Fibroblast of lung (primary cell): ENCODE measurements at regions not wholly inside any gene's neighbourhood (a gene's known extent, or its start where the extent isn't known, plus 50 kb on each side); places are given as distances from the start of the nearest gene placed in this dataset.

ENCODE experiments used
- DNase-seq, 2 donors: peaks; one replicate each; pipeline versions ENCODE4 v3.0.0 to v3.0.0-alpha.2; 2010; ENCODE audit warnings: low read depth in 2 of 2
- H2AFZ ChIP-seq: 2 replicates; pipeline ENCODE4 v1.5.1; 2012; ENCODE audit warnings: low read length, control low read depth, inconsistent platforms
- H3K27ac ChIP-seq: 2 replicates; pipeline ENCODE4 v1.5.1; 2011; ENCODE audit warnings: low read length, control low read depth; ENCODE audit not compliant: insufficient read depth
- H3K27me3 ChIP-seq: 2 replicates; pipeline ENCODE4 v1.5.1; 2011; ENCODE audit warnings: mild to moderate bottlenecking, low read length; ENCODE audit not compliant: control insufficient read depth, insufficient read depth
- H3K36me3 ChIP-seq: 2 replicates; pipeline ENCODE4 v1.5.1; 2011; ENCODE audit warnings: low read length; ENCODE audit not compliant: control insufficient read depth, insufficient read depth
- H3K4me1 ChIP-seq: 2 replicates; pipeline ENCODE4 v1.5.1; 2011; ENCODE audit warnings: low read length; ENCODE audit not compliant: control insufficient read depth, insufficient read depth; ENCODE audit errors: extremely low read depth
- H3K4me2 ChIP-seq: 2 replicates; pipeline ENCODE4 v1.5.1; 2011; ENCODE audit warnings: low read length, control low read depth; ENCODE audit not compliant: insufficient read depth; ENCODE audit errors: extremely low read depth
- H3K4me3 ChIP-seq, 4 experiments: fragments of 200-600 bp in 1 of 4; sonication (generic) in 1 of 4; replicated peaks in 1 of 4; 2 replicates each; pipeline ENCODE4 v1.5.1; 2011 to 2016; ENCODE audit warnings: low read length in 4 of 4, low read depth in 3 of 4, mild to moderate bottlenecking in 3 of 4, control low read depth in 2 of 4, inconsistent platforms in 1 of 4, mixed read lengths in 1 of 4; ENCODE audit not compliant: insufficient read depth in 1 of 4; ENCODE audit errors: control extremely low read depth in 1 of 4
- H3K79me2 ChIP-seq: 2 replicates; pipeline ENCODE4 v1.5.1; 2012; ENCODE audit warnings: mild to moderate bottlenecking, low read length, inconsistent platforms; ENCODE audit not compliant: control insufficient read depth, insufficient read depth
- H3K9ac ChIP-seq: 2 replicates; pipeline ENCODE4 v1.5.1; 2011; ENCODE audit warnings: mild to moderate bottlenecking, low read length, control low read depth; ENCODE audit not compliant: insufficient read depth
- H3K9me3 ChIP-seq: 2 replicates; pipeline ENCODE4 v1.5.1; 2012; ENCODE audit warnings: low read depth, low read length; ENCODE audit not compliant: control insufficient read depth, insufficient read depth
- H4K20me1 ChIP-seq: 2 replicates; pipeline ENCODE4 v1.5.1; 2011; ENCODE audit warnings: low read length; ENCODE audit not compliant: control insufficient read depth, insufficient read depth; ENCODE audit errors: extremely low read depth
- EZH2 ChIP-seq: IDR thresholded peaks from 2 replicates; pipeline ENCODE4 v1.5.1; 2012; ENCODE audit warnings: low read length, control low read depth, mild to moderate bottlenecking; ENCODE audit errors: missing control alignments
- TF ChIP-seq, protein P1 (sequence below), 2 donors: IDR thresholded peaks in 1 of 2; conservative IDR thresholded peaks in 1 of 2; 1 replicate in 1 of 2; 2 replicates in 1 of 2; pipeline ENCODE4 v1.5.1; 2011 to 2012; ENCODE audit warnings: low read length in 2 of 2, control low read depth in 1 of 2, inconsistent platforms in 1 of 2, low read depth in 1 of 2, mild to moderate bottlenecking in 1 of 2

DNA sequence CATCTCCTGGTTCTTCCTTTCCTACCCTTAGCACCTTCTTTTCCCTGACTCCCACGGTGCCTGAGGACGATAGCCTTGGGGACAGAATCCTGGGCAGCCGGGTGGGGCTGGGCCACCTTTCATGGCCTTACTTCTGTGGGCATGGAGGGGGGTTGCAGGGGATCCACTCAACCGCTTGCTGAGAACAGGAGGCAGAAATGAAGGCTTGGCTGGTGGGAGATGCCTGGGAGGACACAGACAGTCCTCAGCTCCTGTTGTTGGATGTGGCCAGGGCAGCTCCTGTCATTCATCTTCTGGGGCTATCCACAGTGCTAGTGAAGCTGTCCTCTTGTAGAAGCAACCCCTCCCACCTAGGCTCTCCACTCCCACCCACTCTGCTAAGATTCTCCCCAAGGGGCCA is 95.5 kb upstream of the CELF4 start:
- Histone ChIP-seq H3K4me1 (no peaks in the 10 kb centered on the region), H2AFZ (no peak overlapping the region), H3K27me3 (no peaks in the 10 kb centered on the region), H3K4me3 (no peak overlapping the region), H3K9me3 (no peaks in the 10 kb centered on the region), H3K27ac (no peak overlapping the region), H3K9ac (no peak overlapping the region), H3K4me2 (no peak overlapping the region), H3K79me2 (no peaks in the 10 kb centered on the region), H3K36me3 (no peaks in the 10 kb centered on the region), H4K20me1 (no peaks in the 10 kb centered on the region)
- no peak for TF ChIP-seq EZH2
- TF ChIP-seq, protein P1, sequence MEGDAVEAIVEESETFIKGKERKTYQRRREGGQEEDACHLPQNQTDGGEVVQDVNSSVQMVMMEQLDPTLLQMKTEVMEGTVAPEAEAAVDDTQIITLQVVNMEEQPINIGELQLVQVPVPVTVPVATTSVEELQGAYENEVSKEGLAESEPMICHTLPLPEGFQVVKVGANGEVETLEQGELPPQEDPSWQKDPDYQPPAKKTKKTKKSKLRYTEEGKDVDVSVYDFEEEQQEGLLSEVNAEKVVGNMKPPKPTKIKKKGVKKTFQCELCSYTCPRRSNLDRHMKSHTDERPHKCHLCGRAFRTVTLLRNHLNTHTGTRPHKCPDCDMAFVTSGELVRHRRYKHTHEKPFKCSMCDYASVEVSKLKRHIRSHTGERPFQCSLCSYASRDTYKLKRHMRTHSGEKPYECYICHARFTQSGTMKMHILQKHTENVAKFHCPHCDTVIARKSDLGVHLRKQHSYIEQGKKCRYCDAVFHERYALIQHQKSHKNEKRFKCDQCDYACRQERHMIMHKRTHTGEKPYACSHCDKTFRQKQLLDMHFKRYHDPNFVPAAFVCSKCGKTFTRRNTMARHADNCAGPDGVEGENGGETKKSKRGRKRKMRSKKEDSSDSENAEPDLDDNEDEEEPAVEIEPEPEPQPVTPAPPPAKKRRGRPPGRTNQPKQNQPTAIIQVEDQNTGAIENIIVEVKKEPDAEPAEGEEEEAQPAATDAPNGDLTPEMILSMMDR (conservative IDR thresholded peaks at IDR 0.05 in 1 of 2, IDR thresholded peaks at IDR 0.05 in 1 of 2; ENCODE audit: low read depth in 1 of 2, low read length in 2 of 2) = no peak
- no peak for DNase-seq

DNA sequence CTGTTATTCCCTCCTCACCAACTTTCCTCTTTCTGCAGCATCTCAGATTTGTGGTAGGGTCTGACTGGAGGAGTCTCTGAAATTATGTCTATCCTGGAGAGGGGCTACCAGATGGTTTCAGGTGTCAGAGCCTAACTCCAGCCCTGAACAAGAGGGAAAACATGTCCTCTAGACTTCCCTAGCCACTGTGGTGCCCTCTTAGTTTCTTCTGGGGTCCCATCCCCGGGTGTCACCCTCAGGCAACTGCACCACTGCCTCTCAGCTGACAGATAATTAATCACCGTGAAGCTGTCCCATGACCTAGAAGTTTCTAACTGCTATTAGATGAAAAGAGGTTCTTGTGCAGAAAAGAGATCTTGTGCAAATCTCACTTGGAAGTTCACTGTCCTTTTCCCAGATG is 95.1 kb upstream of the CELF4 start:
- Histone ChIP-seq H3K9me3 (no peaks in the 10 kb centered on the region), H3K79me2 (no peaks in the 10 kb centered on the region), H3K36me3 (no peaks in the 10 kb centered on the region), H3K4me1 (no peaks in the 10 kb centered on the region), H3K27ac (no peak overlapping the region), H2AFZ (no peak overlapping the region), H3K4me2 (no peak overlapping the region), H4K20me1 (no peaks in the 10 kb centered on the region), H3K27me3 (no peaks in the 10 kb centered on the region), H3K9ac (no peak overlapping the region), H3K4me3 (no peak overlapping the region)
- no peak for DNase-seq
- TF ChIP-seq, protein P1 (conservative IDR thresholded peaks at IDR 0.05 in 1 of 2, IDR thresholded peaks at IDR 0.05 in 1 of 2; ENCODE audit: low read depth in 1 of 2, low read length in 2 of 2) = no peak
- TF ChIP-seq EZH2 = no peak

DNA sequence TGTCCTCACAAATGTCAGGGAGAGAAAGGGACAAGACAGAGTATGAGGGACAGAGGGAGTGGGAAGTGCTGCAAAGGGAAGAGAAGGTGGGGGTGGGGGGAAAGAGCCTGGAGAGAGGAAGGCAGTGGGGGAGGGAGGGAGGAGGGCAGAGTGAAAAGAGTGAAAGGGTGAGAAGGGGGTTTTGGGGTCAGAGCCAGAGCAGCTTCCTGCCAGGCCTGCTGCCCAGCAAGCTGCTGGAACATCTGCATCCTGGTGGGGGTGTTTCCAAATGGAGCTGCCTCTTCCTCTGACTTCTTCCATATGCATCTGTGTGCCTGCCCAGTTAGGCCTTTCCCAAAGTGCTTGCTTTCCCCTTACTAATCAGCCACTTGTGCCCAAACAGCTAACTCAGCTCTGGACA is 94.3 kb upstream of the CELF4 start:
- H3K27me3 ChIP-seq = no peaks in the 10 kb centered on the region
- H3K9me3 ChIP-seq = no peaks in the 10 kb centered on the region
- H3K36me3 ChIP-seq = no peaks in the 10 kb centered on the region
- H3K79me2 ChIP-seq = no peaks in the 10 kb centered on the region
- no peaks in the 10 kb centered on the region for H3K4me1 ChIP-seq
- H4K20me1 ChIP-seq = no peaks in the 10 kb centered on the region
- H2AFZ ChIP-seq = no peak overlapping the region
- DNase-seq = no peak
- TF ChIP-seq, protein P1 (conservative IDR thresholded peaks at IDR 0.05 in 1 of 2, IDR thresholded peaks at IDR 0.05 in 1 of 2; ENCODE audit: low read depth in 1 of 2, low read length in 2 of 2) = no peak
- no peak for TF ChIP-seq EZH2
- no peak overlapping the region for H3K4me2 ChIP-seq
- H3K27ac ChIP-seq = no peak overlapping the region
- no peak overlapping the region for H3K9ac ChIP-seq
- no peak overlapping the region for H3K4me3 ChIP-seq
